ENCODE measurements at regions not wholly inside any gene's neighbourhood (a gene's known extent, or its start where the extent isn't known, plus 50 kb on each side); places are given as distances from the start of the nearest gene placed in this dataset.

DNA sequence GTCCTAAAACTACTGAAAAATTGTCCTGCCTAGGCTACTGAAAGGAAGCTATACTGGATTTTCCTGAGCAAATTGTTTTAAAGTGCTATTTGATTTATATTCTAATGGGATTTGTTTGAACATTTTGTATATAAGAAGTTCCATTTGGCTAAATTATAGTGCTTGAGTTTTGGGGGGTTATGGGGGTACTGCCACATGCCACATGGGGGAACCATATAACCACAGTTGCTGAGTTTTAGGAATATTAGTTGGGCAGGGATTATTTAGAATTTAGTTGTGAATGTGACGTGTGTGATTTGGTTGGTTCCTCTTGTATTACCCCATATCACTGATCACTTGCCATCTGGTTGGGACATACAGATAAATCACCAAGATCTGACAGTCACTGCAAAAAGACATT lies 224.5 kb upstream of the TAPT1 start:
- no peak for DNase-seq
- Histone ChIP-seq H2AFZ (no peak overlapping the region), H4K20me1 (ENCODE audit: insufficient read depth) (no peaks in the 10 kb centered on the region), H3F3A (ENCODE audit: insufficient read depth, low read depth) (no peaks in the 10 kb centered on the region), H3K4me2 (no peak overlapping the region), H3K9me3 (ENCODE audit: insufficient read depth, low read depth) (no peaks in the 10 kb centered on the region), H3K79me2 (ENCODE audit: low read depth) (no peaks in the 10 kb centered on the region), H3K9me2 (ENCODE audit: insufficient read depth) (no peaks in the 10 kb centered on the region), H3K36me3 (ENCODE audit: low read depth) (no peaks in the 10 kb centered on the region), H3K4me3 (no peak overlapping the region), H3K27ac (no peak overlapping the region), H3K4me1 (replicated peaks; ENCODE audit: insufficient read depth) (no peaks in the 10 kb centered on the region), H3K27me3 (ENCODE audit: insufficient read depth, low read depth) (no peaks in the 10 kb centered on the region; the same call in 1 of the 2 replicates)
- BruUV-seq (replicated peaks) = no TSS peak
- TF ChIP-seq, protein P1, sequence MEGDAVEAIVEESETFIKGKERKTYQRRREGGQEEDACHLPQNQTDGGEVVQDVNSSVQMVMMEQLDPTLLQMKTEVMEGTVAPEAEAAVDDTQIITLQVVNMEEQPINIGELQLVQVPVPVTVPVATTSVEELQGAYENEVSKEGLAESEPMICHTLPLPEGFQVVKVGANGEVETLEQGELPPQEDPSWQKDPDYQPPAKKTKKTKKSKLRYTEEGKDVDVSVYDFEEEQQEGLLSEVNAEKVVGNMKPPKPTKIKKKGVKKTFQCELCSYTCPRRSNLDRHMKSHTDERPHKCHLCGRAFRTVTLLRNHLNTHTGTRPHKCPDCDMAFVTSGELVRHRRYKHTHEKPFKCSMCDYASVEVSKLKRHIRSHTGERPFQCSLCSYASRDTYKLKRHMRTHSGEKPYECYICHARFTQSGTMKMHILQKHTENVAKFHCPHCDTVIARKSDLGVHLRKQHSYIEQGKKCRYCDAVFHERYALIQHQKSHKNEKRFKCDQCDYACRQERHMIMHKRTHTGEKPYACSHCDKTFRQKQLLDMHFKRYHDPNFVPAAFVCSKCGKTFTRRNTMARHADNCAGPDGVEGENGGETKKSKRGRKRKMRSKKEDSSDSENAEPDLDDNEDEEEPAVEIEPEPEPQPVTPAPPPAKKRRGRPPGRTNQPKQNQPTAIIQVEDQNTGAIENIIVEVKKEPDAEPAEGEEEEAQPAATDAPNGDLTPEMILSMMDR (conservative IDR thresholded peaks at IDR 0.05) = no peak
- no peak for TF ChIP-seq EZH2 (IDR thresholded peaks at IDR 0.05; ENCODE audit: low read depth)
- intact Hi-C loops (cut with micrococcal nuclease; ENCODE audit: unreplicated experiment) = no loop called here
- CTCF ChIA-PET = no interaction called here
- POLR2A ChIA-PET (ENCODE audit: unreplicated experiment) = no interaction called here

GRCh38 chr4:16450031-16450430 lies 223.8 kb upstream of the TAPT1 start:
- Histone ChIP-seq H3K27me3 (ENCODE audit: insufficient read depth, low read depth) (no peaks in the 10 kb centered on the region; the same call in 1 of the 2 replicates), H3K9me2 (ENCODE audit: insufficient read depth) (no peaks in the 10 kb centered on the region), H3K4me3 (no peak overlapping the region), H3K27ac (no peak overlapping the region), H3K36me3 (ENCODE audit: low read depth) (no peaks in the 10 kb centered on the region), H2AFZ (no peak overlapping the region), H3K4me1 (replicated peaks; ENCODE audit: insufficient read depth) (no peaks in the 10 kb centered on the region), H3F3A (ENCODE audit: insufficient read depth, low read depth) (no peaks in the 10 kb centered on the region), H3K4me2 (no peak overlapping the region), H3K9me3 (ENCODE audit: insufficient read depth, low read depth) (no peaks in the 10 kb centered on the region), H4K20me1 (ENCODE audit: insufficient read depth) (no peaks in the 10 kb centered on the region), H3K79me2 (ENCODE audit: low read depth) (no peaks in the 10 kb centered on the region)
- BruUV-seq (replicated peaks) = no TSS peak
- ChIA-PET CTCF (no interaction called here), POLR2A (ENCODE audit: unreplicated experiment) (no interaction called here)
- intact Hi-C loops (cut with micrococcal nuclease; ENCODE audit: unreplicated experiment) = no loop called here
- DNase-seq = no peak
- TF ChIP-seq EZH2 (IDR thresholded peaks at IDR 0.05; ENCODE audit: low read depth) = no peak
- TF ChIP-seq, protein P1 (conservative IDR thresholded peaks at IDR 0.05) = no peak

GRCh38 chr4:16449406-16449805 lies 223.1 kb upstream of the TAPT1 start:
- POLR2A ChIA-PET (ENCODE audit: unreplicated experiment) = no interaction called here
- no peaks in the 10 kb centered on the region; the same call in 1 of the 2 replicates for H3K27me3 ChIP-seq (ENCODE audit: insufficient read depth, low read depth)
- no peak overlapping the region for H3K4me3 ChIP-seq
- BruUV-seq (replicated peaks) = no TSS peak
- no peak for TF ChIP-seq EZH2 (IDR thresholded peaks at IDR 0.05; ENCODE audit: low read depth)
- TF ChIP-seq, protein P1 (conservative IDR thresholded peaks at IDR 0.05) = no peak
- H3K4me2 ChIP-seq = no peak overlapping the region
- DNase-seq = no peak
- no peak overlapping the region for H3K27ac ChIP-seq
- no peaks in the 10 kb centered on the region for H4K20me1 ChIP-seq (ENCODE audit: insufficient read depth)
- CTCF ChIA-PET = no interaction called here
- H2AFZ ChIP-seq = no peak overlapping the region
- H3F3A ChIP-seq (ENCODE audit: insufficient read depth, low read depth) = no peaks in the 10 kb centered on the region
- no peaks in the 10 kb centered on the region for H3K9me2 ChIP-seq (ENCODE audit: insufficient read depth)
- no peaks in the 10 kb centered on the region for H3K79me2 ChIP-seq (ENCODE audit: low read depth)
- H3K9me3 ChIP-seq (ENCODE audit: insufficient read depth, low read depth) = no peaks in the 10 kb centered on the region
- intact Hi-C loops (cut with micrococcal nuclease; ENCODE audit: unreplicated experiment) = loop anchor here (10.0 kb wide), 3 partner anchors 155 to 645 kb away; no protein-coding TSS in a partner anchor
- no peaks in the 10 kb centered on the region for H3K36me3 ChIP-seq (ENCODE audit: low read depth)
- H3K4me1 ChIP-seq (replicated peaks; ENCODE audit: insufficient read depth) = no peaks in the 10 kb centered on the region

Data from PC-9 (cell line).